Epithelial cell of esophagus (primary cell): ENCODE measurements at regions not wholly inside any gene's neighbourhood (a gene's known extent, or its start where the extent isn't known, plus 50 kb on each side); places are given as distances from the start of the nearest gene placed in this dataset.

Source experiments
- DNase-seq: peaks from one replicate; pipeline ENCODE4 v3.0.0; 2010; ENCODE audit warnings: low read depth
- H3K4me3 ChIP-seq: 2 replicates; pipeline ENCODE4 v1.5.1; 2011; ENCODE audit warnings: mild to moderate bottlenecking, low read length, control low read depth
- CTCF ChIP-seq: IDR thresholded peaks from 2 replicates; pipeline ENCODE4 v1.5.1; 2011; ENCODE audit warnings: low read depth, mild to moderate bottlenecking, low read length, control low read depth, inconsistent platforms; ENCODE audit not compliant: insufficient read depth; ENCODE audit errors: missing control alignments

GRCh38 chr14:87866116-87866515 lies 126.9 kb downstream of the GALC start:
- TF ChIP-seq CTCF = no peak
- H3K4me3 ChIP-seq = no peak overlapping the region
- DNase-seq = no peak

- H3K4me3 ChIP-seq = no peak overlapping the region
- DNase-seq = peak; percentile 52
- TF ChIP-seq CTCF = no peak
Measured at GRCh38 chr14:87864356-87865270, 128.4 kb downstream of the GALC start.

GRCh38 chr14:87863047-87863446 lies 129.9 kb downstream of the GALC start:
- peak; percentile 81 for DNase-seq
- TF ChIP-seq CTCF = no peak
- H3K4me3 ChIP-seq = no peak overlapping the region

GRCh38 chr14:87852107-87852506 lies 140.9 kb downstream of the GALC start:
- TF ChIP-seq CTCF = no peak
- DNase-seq = no peak
- no peak overlapping the region for H3K4me3 ChIP-seq

GRCh38 chr14:87851190-87851589 lies 141.8 kb downstream of the GALC start:
- DNase-seq = no peak
- TF ChIP-seq CTCF = no peak

GRCh38 chr14:87847216-87847755 lies 145.7 kb downstream of the GALC start:
- DNase-seq = peak; percentile 72
- no peak for TF ChIP-seq CTCF
- no peak overlapping the region for H3K4me3 ChIP-seq

More at GRCh38 chr14:87851190-87851589, 141.8 kb downstream of the GALC start:
- no peak overlapping the region for H3K4me3 ChIP-seq
